ENCODE measurements at regions not wholly inside any gene's neighbourhood (a gene's known extent, or its start where the extent isn't known, plus 50 kb on each side); places are given as distances from the start of the nearest gene placed in this dataset.

GRCh38 chr11:92822410-92822809 is 147.0 kb upstream of the MTNR1B start:
- TF ChIP-seq POLR2AphosphoS5 (IDR thresholded peaks at IDR 0.05; ENCODE audit: borderline replicate concordance, low read depth, low read length): no peak
- TF ChIP-seq EZH2 (IDR thresholded peaks at IDR 0.05): no peak
- TF ChIP-seq FOXP2 (optimal IDR thresholded peaks at IDR 0.05; ENCODE audit: control extremely low read depth, extremely low read length, insufficient read depth): no peak

Measured in SK-N-MC (cell line).